GM19455 (cell line): ENCODE measurements at regions not wholly inside any gene's neighbourhood (a gene's known extent, or its start where the extent isn't known, plus 50 kb on each side); places are given as distances from the start of the nearest gene placed in this dataset.

Source experiments
- ATAC-seq: cut with Tn5 transposase; IDR thresholded peaks from one replicate; pipeline ENCODE4 v1.9.1; 2021; ENCODE audit not compliant: unreplicated experiment

- ATAC-seq = peak; percentile 16
These were observed 384.6 kb upstream of the KLF4 start for GRCh38 chr9:107874137-107874536.

GRCh38 chr9:107872457-107873192, 383.1 kb upstream of the KLF4 start:
- ATAC-seq = no peak

GRCh38 chr9:107870927-107871680, 381.5 kb upstream of the KLF4 start:
- no peak for ATAC-seq

GRCh38 chr9:107870221-107870620, 380.7 kb upstream of the KLF4 start:
- no peak for ATAC-seq

GRCh38 chr9:107869111-107869510, 379.5 kb upstream of the KLF4 start:
- no peak for ATAC-seq

GRCh38 chr9:107868186-107868585, 378.6 kb upstream of the KLF4 start:
- no peak for ATAC-seq

GRCh38 chr9:107867738-107868137, 378.2 kb upstream of the KLF4 start:
- no peak for ATAC-seq

- no peak for ATAC-seq
These were observed 377.2 kb upstream of the KLF4 start for GRCh38 chr9:107866711-107867311.

- ATAC-seq = no peak
These were observed 373.8 kb upstream of the KLF4 start for GRCh38 chr9:107863396-107863795.

- ATAC-seq = no peak
These were observed 373.3 kb upstream of the KLF4 start for GRCh38 chr9:107862881-107863280.

GRCh38 chr9:107862323-107862722, 372.8 kb upstream of the KLF4 start:
- no peak for ATAC-seq

- ATAC-seq = no peak
These were observed 371.5 kb upstream of the KLF4 start for GRCh38 chr9:107861075-107861474.

GRCh38 chr9:107858260-107858659, 368.7 kb upstream of the KLF4 start:
- no peak for ATAC-seq

GRCh38 chr9:107856633-107857032, 367.1 kb upstream of the KLF4 start:
- ATAC-seq = no peak

- no peak for ATAC-seq
These were observed 365.6 kb upstream of the KLF4 start for GRCh38 chr9:107855164-107855563.

- ATAC-seq = no peak
These were observed 363.9 kb upstream of the KLF4 start for GRCh38 chr9:107853461-107853860.

GRCh38 chr9:107852891-107853290, 363.3 kb upstream of the KLF4 start:
- ATAC-seq = no peak

GRCh38 chr9:107850653-107851052, 361.1 kb upstream of the KLF4 start:
- ATAC-seq = no peak

GRCh38 chr9:107847978-107848964, 358.7 kb upstream of the KLF4 start:
- ATAC-seq = no peak

GRCh38 chr9:107842530-107842929, 353.0 kb upstream of the KLF4 start:
- ATAC-seq = no peak

GRCh38 chr9:107841076-107841475, 351.5 kb upstream of the KLF4 start:
- ATAC-seq = no peak
